ENCODE measurements at regions not wholly inside any gene's neighbourhood (a gene's known extent, or its start where the extent isn't known, plus 50 kb on each side); places are given as distances from the start of the nearest gene placed in this dataset.
A peak's percentile ranks its signal among the peaks of the same experiment; 100 is the strongest.

- Mint-ChIP-seq H3K4me3 (no peak overlapping the region), H3K36me3 (ENCODE audit: low read depth) (no peaks in the 10 kb centered on the region), H3K4me1 (ENCODE audit: low read depth) (no peaks in the 10 kb centered on the region), H3K27ac (no peak overlapping the region), H3K9me3 (no peaks in the 10 kb centered on the region), H3K27me3 (ENCODE audit: insufficient read depth) (peaks cover 2% of the 10 kb centered on the region; the same call in 1 of the 2 replicates)
- no peak for DNase-seq
- TF ChIP-seq, protein P1, sequence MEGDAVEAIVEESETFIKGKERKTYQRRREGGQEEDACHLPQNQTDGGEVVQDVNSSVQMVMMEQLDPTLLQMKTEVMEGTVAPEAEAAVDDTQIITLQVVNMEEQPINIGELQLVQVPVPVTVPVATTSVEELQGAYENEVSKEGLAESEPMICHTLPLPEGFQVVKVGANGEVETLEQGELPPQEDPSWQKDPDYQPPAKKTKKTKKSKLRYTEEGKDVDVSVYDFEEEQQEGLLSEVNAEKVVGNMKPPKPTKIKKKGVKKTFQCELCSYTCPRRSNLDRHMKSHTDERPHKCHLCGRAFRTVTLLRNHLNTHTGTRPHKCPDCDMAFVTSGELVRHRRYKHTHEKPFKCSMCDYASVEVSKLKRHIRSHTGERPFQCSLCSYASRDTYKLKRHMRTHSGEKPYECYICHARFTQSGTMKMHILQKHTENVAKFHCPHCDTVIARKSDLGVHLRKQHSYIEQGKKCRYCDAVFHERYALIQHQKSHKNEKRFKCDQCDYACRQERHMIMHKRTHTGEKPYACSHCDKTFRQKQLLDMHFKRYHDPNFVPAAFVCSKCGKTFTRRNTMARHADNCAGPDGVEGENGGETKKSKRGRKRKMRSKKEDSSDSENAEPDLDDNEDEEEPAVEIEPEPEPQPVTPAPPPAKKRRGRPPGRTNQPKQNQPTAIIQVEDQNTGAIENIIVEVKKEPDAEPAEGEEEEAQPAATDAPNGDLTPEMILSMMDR (IDR thresholded peaks at IDR 0.05): no peak
Measured at GRCh38 chr4:72805284-72805683, 236.3 kb upstream of the ADAMTS3 start.

DNA sequence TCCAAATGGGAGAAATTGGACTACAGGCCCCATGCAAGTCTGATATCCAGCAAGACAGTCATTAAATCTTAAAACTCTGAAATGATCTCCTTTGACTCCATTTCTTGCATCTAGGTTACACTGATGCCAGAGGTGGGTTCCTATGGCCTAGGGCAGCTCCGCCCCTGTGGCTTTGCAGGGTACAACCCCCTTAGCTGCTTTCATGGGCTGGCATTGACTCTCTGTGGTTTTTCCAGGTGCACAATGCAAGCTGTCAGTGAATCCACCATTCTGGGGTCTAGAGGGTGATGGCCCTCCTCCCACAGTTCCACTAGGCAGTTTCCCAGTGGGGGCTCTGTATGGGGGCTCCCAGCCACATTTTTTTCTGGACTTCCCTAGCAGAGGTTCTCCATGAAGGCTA, 228.5 kb upstream of the ADAMTS3 start:
- H3K4me3 Mint-ChIP-seq: no peak overlapping the region
- H3K27ac Mint-ChIP-seq: no peak overlapping the region
- H3K27me3 Mint-ChIP-seq (ENCODE audit: insufficient read depth): peaks cover 7% of the 10 kb centered on the region
- H3K36me3 Mint-ChIP-seq (ENCODE audit: low read depth): no peaks in the 10 kb centered on the region
- no peaks in the 10 kb centered on the region for H3K4me1 Mint-ChIP-seq (ENCODE audit: low read depth)
- TF ChIP-seq, protein P1 (IDR thresholded peaks at IDR 0.05): no peak
- no peaks in the 10 kb centered on the region for H3K9me3 Mint-ChIP-seq
- DNase-seq: no peak

DNA sequence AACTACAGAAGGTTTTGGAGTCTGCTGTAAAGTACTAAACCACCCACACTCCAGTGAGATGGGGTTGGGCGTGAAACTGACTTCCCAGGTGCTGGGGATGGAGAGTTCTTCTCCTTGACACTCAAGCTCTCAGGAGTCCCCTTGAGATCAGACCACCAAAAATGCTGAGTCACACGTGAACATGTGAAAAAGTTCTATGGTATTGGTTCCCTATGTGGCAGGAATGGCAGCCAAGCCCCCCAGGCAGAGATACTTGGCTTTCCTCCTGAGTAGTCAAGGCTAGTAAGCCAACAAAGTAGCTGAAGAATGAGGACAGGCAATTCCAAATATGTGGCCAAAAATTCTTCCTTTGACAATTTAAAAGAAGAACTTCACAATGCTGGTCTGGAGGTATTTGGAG, 222.0 kb upstream of the ADAMTS3 start:
- Mint-ChIP-seq H3K36me3 (ENCODE audit: low read depth) (no peaks in the 10 kb centered on the region), H3K4me1 (ENCODE audit: low read depth) (0 out of 2 replicates have a peak, but pooled peaks cover 5% of the 10 kb centered on the region), H3K27me3 (ENCODE audit: insufficient read depth) (peaks cover 6% of the 10 kb centered on the region), H3K4me3 (no peak overlapping the region), H3K9me3 (no peaks in the 10 kb centered on the region), H3K27ac (no peak overlapping the region)
- TF ChIP-seq, protein P1 (IDR thresholded peaks at IDR 0.05): no peak
- no peak for DNase-seq

DNA sequence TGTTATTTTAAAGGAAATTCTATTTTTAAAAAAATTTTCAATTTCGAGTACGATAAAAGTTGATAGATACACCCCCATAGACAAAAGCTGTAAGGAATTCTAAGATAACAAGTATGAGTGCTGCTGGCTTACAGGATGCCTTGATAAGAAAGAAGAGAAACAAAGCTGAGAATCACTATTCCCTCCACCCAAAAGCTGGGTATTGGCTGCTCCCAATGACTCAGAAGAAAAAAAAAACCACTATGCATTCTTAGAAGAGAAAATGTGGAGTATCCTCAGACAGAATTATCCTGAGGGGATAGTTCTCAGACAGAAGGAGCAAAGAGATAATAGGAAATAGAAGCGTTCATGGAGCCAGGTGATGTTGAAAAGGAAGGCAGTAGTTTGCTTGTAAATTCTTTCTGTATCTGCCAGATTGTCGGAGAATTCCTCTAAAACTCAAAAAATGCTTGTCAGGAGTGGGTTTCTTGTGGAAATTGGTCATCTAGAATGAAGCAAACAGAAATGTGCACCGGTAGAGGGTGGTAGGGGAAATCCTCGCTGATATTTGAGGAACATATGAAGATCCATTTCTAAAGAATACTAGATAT, 217.5 kb upstream of the ADAMTS3 start:
- H3K4me1 Mint-ChIP-seq (ENCODE audit: low read depth): 0 out of 2 replicates have a peak, but pooled peaks cover 5% of the 10 kb centered on the region
- peaks cover 13% of the 10 kb centered on the region for H3K27me3 Mint-ChIP-seq (ENCODE audit: insufficient read depth)

GRCh38 chr4:72779241-72779640, 210.2 kb upstream of the ADAMTS3 start:
- no peaks in the 10 kb centered on the region for H3K9me3 Mint-ChIP-seq

More for the DNA sequence above, 217.5 kb upstream of the ADAMTS3 start:
- Mint-ChIP-seq H3K4me3 (no peak overlapping the region), H3K27ac (no peak overlapping the region), H3K9me3 (no peaks in the 10 kb centered on the region), H3K36me3 (ENCODE audit: low read depth) (no peaks in the 10 kb centered on the region)
- no peak for DNase-seq
- TF ChIP-seq, protein P1 (IDR thresholded peaks at IDR 0.05): no peak

More at GRCh38 chr4:72779241-72779640, 210.2 kb upstream of the ADAMTS3 start:
- TF ChIP-seq, protein P1 (IDR thresholded peaks at IDR 0.05): no peak
- H3K36me3 Mint-ChIP-seq (ENCODE audit: low read depth): no peaks in the 10 kb centered on the region
- peaks cover 9% of the 10 kb centered on the region; the same call in 1 of the 2 replicates for H3K27me3 Mint-ChIP-seq (ENCODE audit: insufficient read depth)
- H3K4me1 Mint-ChIP-seq (ENCODE audit: low read depth): 0 out of 2 replicates have a peak, but pooled peaks cover 7% of the 10 kb centered on the region
- H3K4me3 Mint-ChIP-seq: no peak overlapping the region
- DNase-seq: peak; percentile 2
- no peak overlapping the region for H3K27ac Mint-ChIP-seq

Measured in HFFc6 (cell line).